ENCODE measurements at regions not wholly inside any gene's neighbourhood (a gene's known extent, or its start where the extent isn't known, plus 50 kb on each side); places are given as distances from the start of the nearest gene placed in this dataset.
"Not testable (repeated sequence)": the region's sequence is repeated elsewhere in the genome, so short reads cannot be mapped to it uniquely, and the experiment has no call there.

- no peak for DNase-seq
Measured at GRCh38 chr2:150370561-150370960, 116.9 kb downstream of the RND3 start.

GRCh38 chr2:150369862-150370261 is 117.6 kb downstream of the RND3 start:
- no peak for DNase-seq

GRCh38 chr2:150358468-150358807 is 129.0 kb downstream of the RND3 start:
- no peak for DNase-seq

GRCh38 chr2:150357770-150358467 is 129.5 kb downstream of the RND3 start:
- peak; percentile 70 for DNase-seq

GRCh38 chr2:150355440-150355839 is 132.0 kb downstream of the RND3 start:
- no peak for DNase-seq

GRCh38 chr2:150353376-150353775 is 134.1 kb downstream of the RND3 start:
- DNase-seq: no peak

GRCh38 chr2:150351922-150352321 is 135.5 kb downstream of the RND3 start:
- DNase-seq: no peak

- DNase-seq: no peak
Measured at GRCh38 chr2:150350500-150350899, 137.0 kb downstream of the RND3 start.

- DNase-seq: no peak
Measured at GRCh38 chr2:150346806-150347205, 140.7 kb downstream of the RND3 start.

- DNase-seq: peak; percentile 47
Measured at GRCh38 chr2:150341982-150342680, 145.3 kb downstream of the RND3 start.

GRCh38 chr2:150339951-150340350 is 147.5 kb downstream of the RND3 start:
- DNase-seq: no peak

GRCh38 chr2:150339282-150339681 is 148.2 kb downstream of the RND3 start:
- DNase-seq: no peak

- no peak for DNase-seq
Measured at GRCh38 chr2:150335596-150335995, 151.9 kb downstream of the RND3 start.

GRCh38 chr2:150332383-150332782 is 155.1 kb downstream of the RND3 start:
- no peak for DNase-seq

GRCh38 chr2:150327564-150328489 is 159.6 kb downstream of the RND3 start:
- no peak for DNase-seq

- DNase-seq: no peak
Measured at GRCh38 chr2:150325656-150326314, 161.7 kb downstream of the RND3 start.

GRCh38 chr2:150323071-150323470 is 164.4 kb downstream of the RND3 start:
- DNase-seq: not testable (repeated sequence)

- no peak for DNase-seq
Measured at GRCh38 chr2:150320608-150321007, 166.9 kb downstream of the RND3 start.

GRCh38 chr2:150319658-150320555 is 167.6 kb downstream of the RND3 start:
- peak; percentile 12 for DNase-seq

- DNase-seq: no peak
Measured at GRCh38 chr2:150319085-150319484, 168.4 kb downstream of the RND3 start.

GRCh38 chr2:150312271-150312670 is 175.2 kb downstream of the RND3 start:
- no peak for DNase-seq

All from MV-4-11 (cell line).